ENCODE measurements at regions not wholly inside any gene's neighbourhood (a gene's known extent, or its start where the extent isn't known, plus 50 kb on each side); places are given as distances from the start of the nearest gene placed in this dataset.

GRCh38 chr20:6355754-6356451 is 233.1 kb upstream of the FERMT1 start:
- TF ChIP-seq CTCF (IDR thresholded peaks at IDR 0.05) (no peak), POLR2AphosphoS5 (IDR thresholded peaks at IDR 0.05; ENCODE audit: insufficient read depth in 1 of 2, low read depth in 1 of 2) (no peak)

Data from vagina (tissue), 2 donors.